ENCODE measurements at regions not wholly inside any gene's neighbourhood (a gene's known extent, or its start where the extent isn't known, plus 50 kb on each side); places are given as distances from the start of the nearest gene placed in this dataset.

DNA sequence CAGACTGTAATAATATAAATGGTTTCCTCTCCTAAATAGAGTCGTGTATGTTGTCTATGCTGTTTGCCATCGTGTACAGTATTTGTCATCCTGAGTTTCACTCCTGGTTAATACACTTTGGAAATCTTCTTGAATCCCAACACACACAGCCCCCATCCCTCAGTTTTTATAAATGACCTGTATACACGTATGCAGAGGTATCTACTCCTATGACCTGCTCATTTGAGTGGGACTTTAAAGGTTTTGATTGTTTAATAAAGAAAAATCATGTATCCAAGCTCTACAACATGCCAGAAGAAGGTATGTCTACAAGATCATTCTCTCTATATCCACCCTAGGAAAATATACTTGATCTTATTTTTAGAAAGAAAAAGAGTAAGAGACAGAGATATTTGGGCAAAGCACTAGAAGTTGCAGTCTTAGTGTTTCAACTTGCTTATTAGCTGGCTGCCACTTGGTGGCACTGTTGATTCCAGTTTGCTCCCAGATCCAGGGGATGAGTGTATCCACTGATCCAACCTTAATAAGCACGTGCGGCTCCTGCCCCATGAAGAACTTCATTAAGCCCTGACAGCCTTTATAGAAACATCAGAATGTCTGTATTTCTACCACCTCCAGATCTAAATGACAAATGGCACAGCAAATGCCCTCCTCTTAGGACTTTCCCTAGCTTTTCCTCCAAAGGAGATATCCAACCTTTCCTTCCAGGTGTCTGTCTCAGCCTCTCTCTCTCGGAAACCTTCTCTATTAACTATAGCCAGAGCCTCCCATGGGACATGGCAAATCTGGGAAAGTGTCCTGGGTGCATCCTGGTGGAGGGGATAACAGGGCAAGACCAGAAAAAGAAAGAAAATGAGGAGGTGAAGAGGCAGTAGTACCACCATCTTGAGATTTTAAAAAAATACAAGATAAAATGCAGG is 181.6 kb upstream of the NEBL start:
- no peak overlapping the region for H3K4me3 ChIP-seq (ENCODE audit: low read depth, low read length)
- TF ChIP-seq, protein P1, sequence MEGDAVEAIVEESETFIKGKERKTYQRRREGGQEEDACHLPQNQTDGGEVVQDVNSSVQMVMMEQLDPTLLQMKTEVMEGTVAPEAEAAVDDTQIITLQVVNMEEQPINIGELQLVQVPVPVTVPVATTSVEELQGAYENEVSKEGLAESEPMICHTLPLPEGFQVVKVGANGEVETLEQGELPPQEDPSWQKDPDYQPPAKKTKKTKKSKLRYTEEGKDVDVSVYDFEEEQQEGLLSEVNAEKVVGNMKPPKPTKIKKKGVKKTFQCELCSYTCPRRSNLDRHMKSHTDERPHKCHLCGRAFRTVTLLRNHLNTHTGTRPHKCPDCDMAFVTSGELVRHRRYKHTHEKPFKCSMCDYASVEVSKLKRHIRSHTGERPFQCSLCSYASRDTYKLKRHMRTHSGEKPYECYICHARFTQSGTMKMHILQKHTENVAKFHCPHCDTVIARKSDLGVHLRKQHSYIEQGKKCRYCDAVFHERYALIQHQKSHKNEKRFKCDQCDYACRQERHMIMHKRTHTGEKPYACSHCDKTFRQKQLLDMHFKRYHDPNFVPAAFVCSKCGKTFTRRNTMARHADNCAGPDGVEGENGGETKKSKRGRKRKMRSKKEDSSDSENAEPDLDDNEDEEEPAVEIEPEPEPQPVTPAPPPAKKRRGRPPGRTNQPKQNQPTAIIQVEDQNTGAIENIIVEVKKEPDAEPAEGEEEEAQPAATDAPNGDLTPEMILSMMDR (IDR thresholded peaks at IDR 0.05; ENCODE audit: control insufficient read depth, extremely low read depth, insufficient read depth), result peak; percentile 94
- DNase-seq (ENCODE audit: low read depth), result peak; percentile 51

DNA sequence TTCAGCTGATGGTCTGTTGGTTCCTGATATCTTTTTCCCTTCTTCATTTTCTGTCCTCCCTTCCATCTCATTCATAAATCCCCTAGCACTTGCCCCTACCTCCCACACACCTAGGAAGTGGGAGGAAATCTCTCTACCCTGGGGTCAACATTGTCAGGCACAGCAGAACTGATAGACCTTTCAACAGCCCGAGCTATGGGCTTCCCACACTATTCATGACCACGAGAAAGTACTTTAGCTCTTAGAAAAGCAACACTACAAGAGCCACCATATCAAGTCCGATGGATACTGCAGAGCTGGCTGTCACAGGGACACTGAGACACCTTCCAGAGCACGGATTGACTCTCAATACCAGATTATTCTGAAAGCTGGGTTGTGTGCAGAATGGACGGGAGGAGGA is 180.6 kb upstream of the NEBL start:
- DNase-seq (ENCODE audit: low read depth), result no peak
- TF ChIP-seq, protein P1 (IDR thresholded peaks at IDR 0.05; ENCODE audit: control insufficient read depth, extremely low read depth, insufficient read depth), result no peak
- no peak overlapping the region for H3K4me3 ChIP-seq (ENCODE audit: low read depth, low read length)

DNA sequence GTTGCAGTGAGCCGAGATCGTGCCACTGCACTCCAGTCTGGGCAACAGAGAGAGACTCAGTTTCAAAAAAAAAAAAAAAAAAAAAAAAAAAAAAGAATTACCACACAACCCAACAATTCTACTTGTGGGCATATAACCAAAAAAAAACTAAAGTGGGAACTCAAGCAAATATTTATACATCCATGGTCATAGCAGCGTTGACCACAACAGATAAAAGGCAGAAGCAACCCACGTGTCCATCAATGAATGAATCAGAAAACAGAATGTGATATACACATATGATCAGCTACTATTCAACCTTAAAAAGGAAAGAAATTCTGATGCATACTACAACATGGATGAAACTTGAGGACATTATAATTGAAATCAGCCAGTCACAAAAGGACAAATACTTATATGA is 179.3 kb upstream of the NEBL start:
- TF ChIP-seq, protein P1 (IDR thresholded peaks at IDR 0.05; ENCODE audit: control insufficient read depth, extremely low read depth, insufficient read depth), result no peak
- DNase-seq (ENCODE audit: low read depth), result no peak
- H3K4me3 ChIP-seq (ENCODE audit: low read depth, low read length), result no peak overlapping the region

DNA sequence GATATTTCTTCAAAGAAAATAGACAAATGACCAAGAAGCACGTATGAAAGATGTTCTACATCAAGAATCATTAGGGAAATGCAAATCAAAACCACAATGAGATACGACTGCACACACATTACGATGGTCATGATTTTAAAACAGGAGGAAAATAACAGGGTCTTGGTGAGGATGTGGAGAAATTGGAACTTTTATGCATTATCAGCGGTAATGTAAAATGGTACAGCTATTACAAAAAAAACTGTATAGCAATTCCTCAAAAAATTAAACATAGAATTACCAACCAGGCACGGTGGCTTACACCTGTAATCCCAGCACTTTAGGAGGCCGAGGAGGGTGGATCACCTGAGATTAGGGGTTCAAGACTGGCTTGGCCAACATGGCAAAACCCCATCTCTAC is 178.8 kb upstream of the NEBL start:
- DNase-seq (ENCODE audit: low read depth), result no peak
- H3K4me3 ChIP-seq (ENCODE audit: low read depth, low read length), result no peak overlapping the region
- TF ChIP-seq, protein P1 (IDR thresholded peaks at IDR 0.05; ENCODE audit: control insufficient read depth, extremely low read depth, insufficient read depth), result no peak

DNA sequence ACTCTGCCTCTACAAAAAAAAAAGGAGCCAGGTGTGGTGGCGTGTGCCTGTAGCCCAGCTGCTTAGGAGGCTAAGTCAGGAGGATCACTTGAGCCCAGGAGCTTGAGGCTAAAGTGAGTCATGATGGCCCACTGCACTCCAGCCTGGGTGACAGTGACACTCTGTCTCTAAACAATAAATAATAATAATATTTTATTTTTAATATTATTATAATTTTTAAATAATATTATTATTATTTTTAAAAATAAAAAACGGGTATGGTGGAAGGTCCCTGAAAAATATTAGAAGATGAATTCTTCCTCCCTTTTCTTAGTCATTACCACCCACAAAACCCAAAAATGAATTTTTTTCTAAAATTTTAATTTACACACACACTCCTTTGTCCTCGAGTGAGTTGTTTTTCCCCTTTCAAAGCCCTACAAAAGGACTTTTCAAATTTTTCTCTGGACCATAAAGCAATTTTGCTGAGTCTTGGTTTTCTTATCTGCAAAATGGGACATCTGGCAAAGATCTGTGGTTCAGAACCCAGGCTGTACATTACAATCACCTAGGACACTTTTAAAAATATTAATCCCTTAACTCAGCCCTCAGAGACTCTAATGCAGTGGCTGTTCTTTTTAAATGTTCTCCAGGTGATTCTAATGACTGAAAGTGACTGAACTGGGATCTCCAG is 174.0 kb upstream of the NEBL start:
- TF ChIP-seq, protein P1 (IDR thresholded peaks at IDR 0.05; ENCODE audit: control insufficient read depth, extremely low read depth, insufficient read depth), result no peak
- no peak overlapping the region for H3K4me3 ChIP-seq (ENCODE audit: low read depth, low read length)
- no peak for DNase-seq (ENCODE audit: low read depth)

DNA sequence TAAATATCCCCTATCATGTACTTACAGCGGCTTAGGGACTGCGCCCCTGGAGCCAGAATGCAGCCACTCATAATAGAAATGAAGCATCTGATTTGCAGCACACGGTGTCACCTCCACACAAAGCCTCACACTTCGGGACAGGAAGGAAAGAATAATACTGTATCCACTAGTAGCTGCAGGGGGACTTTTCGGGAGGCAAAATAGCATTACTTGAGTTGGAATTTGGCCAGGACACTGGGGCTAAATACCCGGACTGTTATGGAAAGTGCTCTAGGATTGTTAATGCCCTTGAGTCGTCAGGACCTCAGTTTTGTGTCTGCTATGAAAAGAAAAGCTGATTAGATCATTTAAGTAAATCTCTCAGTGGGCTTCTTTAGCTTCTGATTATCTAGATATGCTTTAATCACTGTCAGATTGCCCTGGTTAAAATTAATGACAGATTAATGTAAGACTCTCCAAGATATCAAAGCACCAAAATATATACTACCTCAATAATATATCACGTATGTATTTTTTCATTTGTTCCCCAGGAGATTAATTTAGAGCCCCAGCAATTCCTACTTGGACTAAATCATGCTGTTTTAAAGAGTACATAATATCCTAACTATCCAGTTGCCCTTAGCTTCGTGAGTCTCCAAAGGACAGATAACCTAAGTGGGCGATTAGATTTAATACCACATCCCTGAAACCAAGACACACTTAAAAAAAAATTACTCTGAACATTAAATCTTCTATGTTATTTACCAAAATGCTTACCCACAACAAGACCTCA is 173.0 kb upstream of the NEBL start:
- H3K4me3 ChIP-seq (ENCODE audit: low read depth, low read length), result no peak overlapping the region
- TF ChIP-seq, protein P1 (IDR thresholded peaks at IDR 0.05; ENCODE audit: control insufficient read depth, extremely low read depth, insufficient read depth), result no peak
- no peak for DNase-seq (ENCODE audit: low read depth)
